ENCODE measurements at regions not wholly inside any gene's neighbourhood (a gene's known extent, or its start where the extent isn't known, plus 50 kb on each side); places are given as distances from the start of the nearest gene placed in this dataset.

- Histone ChIP-seq H3K27ac (no peak overlapping the region), H3K9me3 (no peaks in the 10 kb centered on the region), H3K27me3 (no peaks in the 10 kb centered on the region), H3K36me3 (no peaks in the 10 kb centered on the region), H3K4me1 (no peaks in the 10 kb centered on the region), H3K4me3 (no peak overlapping the region)
- peak; percentile 18 to 46 (median 35) for TF ChIP-seq CTCF (IDR thresholded peaks at IDR 0.05)
- intact Hi-C loops (cut with DNase I), result loop anchor here (1.0 kb wide), 1 partner anchor 299 kb away; no protein-coding TSS in a partner anchor
- DNase-seq (ENCODE audit: low spot score in 2 of 2), result no peak
These were observed 78.5 kb upstream of the TRDN start for GRCh38 chr6:123715006-123715863.

DNA sequence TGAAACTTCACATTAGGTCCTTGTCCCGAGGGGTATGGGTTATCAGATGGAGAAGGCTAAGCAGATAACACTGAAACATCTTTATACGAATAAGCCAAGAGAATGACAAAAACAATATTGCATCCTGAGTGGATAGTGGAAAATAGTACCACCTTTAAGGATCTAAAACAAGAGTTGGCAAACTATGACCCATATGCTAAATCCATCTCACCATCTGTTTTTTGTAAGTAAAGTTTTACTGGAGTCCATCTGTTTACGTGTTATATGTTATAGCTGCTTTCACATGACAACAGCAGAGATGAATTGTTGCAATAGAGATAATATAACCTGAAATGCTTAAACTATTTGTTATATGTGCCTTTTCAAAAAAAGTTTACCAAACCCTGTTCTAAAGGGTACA is 76.1 kb upstream of the TRDN start:
- Histone ChIP-seq H3K27me3 (no peaks in the 10 kb centered on the region), H3K4me3 (no peak overlapping the region), H3K4me1 (no peaks in the 10 kb centered on the region), H3K36me3 (no peaks in the 10 kb centered on the region), H3K27ac (no peak overlapping the region), H3K9me3 (no peaks in the 10 kb centered on the region)
- no peak for DNase-seq (ENCODE audit: low spot score in 2 of 2)
- TF ChIP-seq CTCF (IDR thresholded peaks at IDR 0.05), result no peak
- intact Hi-C loops (cut with DNase I), result no loop called here

DNA sequence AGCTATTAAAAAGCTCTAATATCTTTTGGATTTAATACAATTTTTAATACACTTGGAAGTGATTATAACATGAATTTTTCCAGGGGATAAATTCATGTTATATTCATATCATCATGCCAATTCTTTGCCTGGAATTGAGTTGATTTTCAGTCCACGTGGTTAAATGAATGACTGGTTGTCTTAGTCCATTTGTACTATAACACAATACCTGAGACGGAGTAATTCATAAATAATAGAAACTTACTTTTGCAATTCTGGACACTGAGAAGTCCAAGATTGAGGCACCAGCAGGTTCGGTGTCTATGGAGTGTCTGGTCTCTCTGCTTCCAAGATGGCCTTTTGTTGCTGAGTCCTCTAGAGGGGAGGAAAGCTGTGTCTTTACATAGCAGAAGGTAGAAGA is 66.2 kb upstream of the TRDN start:
- no peak overlapping the region for H3K4me3 ChIP-seq
- H3K4me1 ChIP-seq, result no peaks in the 10 kb centered on the region
- no peak for DNase-seq (ENCODE audit: low spot score in 2 of 2)
- H3K36me3 ChIP-seq, result no peaks in the 10 kb centered on the region
- no peaks in the 10 kb centered on the region for H3K9me3 ChIP-seq
- intact Hi-C loops (cut with DNase I), result no loop called here
- no peaks in the 10 kb centered on the region for H3K27me3 ChIP-seq
- TF ChIP-seq CTCF (IDR thresholded peaks at IDR 0.05), result no peak
- no peak overlapping the region for H3K27ac ChIP-seq

DNA sequence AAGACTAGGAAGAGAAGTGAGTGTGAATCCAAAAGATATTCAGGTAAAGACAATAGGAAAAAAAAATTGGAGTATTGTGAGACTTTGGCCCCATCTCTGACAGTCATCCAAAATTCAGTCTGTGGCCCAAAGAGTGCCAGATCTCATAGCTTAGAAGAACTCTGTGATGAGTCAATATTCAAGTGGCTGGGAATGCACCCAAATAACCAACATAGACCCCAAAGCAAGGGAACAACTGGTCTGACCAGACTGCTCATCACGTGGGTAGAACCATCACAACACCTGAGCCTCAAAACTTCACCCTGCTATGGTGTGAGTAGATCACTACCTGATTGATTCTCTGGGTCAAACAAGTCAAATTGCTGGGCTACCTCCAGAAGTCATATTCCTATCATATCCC is 51.1 kb upstream of the TRDN start:
- no peak for DNase-seq (ENCODE audit: low spot score in 2 of 2)
- no peak for TF ChIP-seq CTCF (IDR thresholded peaks at IDR 0.05)
- Histone ChIP-seq H3K4me1 (no peaks in the 10 kb centered on the region), H3K4me3 (no peak overlapping the region), H3K9me3 (no peaks in the 10 kb centered on the region), H3K27me3 (no peaks in the 10 kb centered on the region), H3K27ac (no peak overlapping the region), H3K36me3 (no peaks in the 10 kb centered on the region)
- intact Hi-C loops (cut with DNase I), result no loop called here

All from ascending aorta (tissue), 2 donors.